ENCODE measurements at regions not wholly inside any gene's neighbourhood (a gene's known extent, or its start where the extent isn't known, plus 50 kb on each side); places are given as distances from the start of the nearest gene placed in this dataset.
A peak's percentile ranks its signal among the peaks of the same experiment; 100 is the strongest.
"Not testable (repeated sequence)": the region's sequence is repeated elsewhere in the genome, so short reads cannot be mapped to it uniquely, and the experiment has no call there.

GRCh38 chr13:48808683-48809082 lies 155.0 kb downstream of the CYSLTR2 start:
- no peak for DNase-seq (ENCODE audit: low spot score)

GRCh38 chr13:48810013-48810412 lies 156.3 kb downstream of the CYSLTR2 start:
- DNase-seq (ENCODE audit: low spot score): no peak

- DNase-seq (ENCODE audit: low spot score): no peak
Measured at GRCh38 chr13:48813518-48813917, 159.8 kb downstream of the CYSLTR2 start.

GRCh38 chr13:48816700-48817099 lies 159.0 kb upstream of the FNDC3A start:
- DNase-seq (ENCODE audit: low spot score): no peak

- no peak for DNase-seq (ENCODE audit: low spot score)
Measured at GRCh38 chr13:48817166-48817802, 158.4 kb upstream of the FNDC3A start.

GRCh38 chr13:48818495-48819356 lies 157.0 kb upstream of the FNDC3A start:
- no peak for DNase-seq (ENCODE audit: low spot score)

GRCh38 chr13:48819376-48819775 lies 156.3 kb upstream of the FNDC3A start:
- DNase-seq (ENCODE audit: low spot score): no peak

- DNase-seq (ENCODE audit: low spot score): peak; percentile 34
Measured at GRCh38 chr13:48819899-48820298, 155.8 kb upstream of the FNDC3A start.

GRCh38 chr13:48823526-48823925 lies 152.2 kb upstream of the FNDC3A start:
- not testable (repeated sequence) for DNase-seq (ENCODE audit: low spot score)

- DNase-seq (ENCODE audit: low spot score): no peak
Measured at GRCh38 chr13:48826039-48826438, 149.7 kb upstream of the FNDC3A start.

- DNase-seq (ENCODE audit: low spot score): not testable (repeated sequence)
Measured at GRCh38 chr13:48826922-48827454, 148.7 kb upstream of the FNDC3A start.

- DNase-seq (ENCODE audit: low spot score): no peak
Measured at GRCh38 chr13:48827709-48828108, 148.0 kb upstream of the FNDC3A start.

GRCh38 chr13:48828962-48829411 lies 146.7 kb upstream of the FNDC3A start:
- peak; percentile 77 for DNase-seq (ENCODE audit: low spot score)

- DNase-seq (ENCODE audit: low spot score): no peak
Measured at GRCh38 chr13:48829536-48829935, 146.2 kb upstream of the FNDC3A start.

- DNase-seq (ENCODE audit: low spot score): no peak
Measured at GRCh38 chr13:48831248-48831647, 144.5 kb upstream of the FNDC3A start.

GRCh38 chr13:48833412-48833811 lies 142.3 kb upstream of the FNDC3A start:
- DNase-seq (ENCODE audit: low spot score): no peak

GRCh38 chr13:48835326-48835725 lies 140.4 kb upstream of the FNDC3A start:
- not testable (repeated sequence) for DNase-seq (ENCODE audit: low spot score)

GRCh38 chr13:48838193-48838973 lies 137.3 kb upstream of the FNDC3A start:
- no peak for DNase-seq (ENCODE audit: low spot score)

- no peak for DNase-seq (ENCODE audit: low spot score)
Measured at GRCh38 chr13:48839171-48839570, 136.5 kb upstream of the FNDC3A start.

- DNase-seq (ENCODE audit: low spot score): no peak
Measured at GRCh38 chr13:48840366-48840765, 135.3 kb upstream of the FNDC3A start.

GRCh38 chr13:48842316-48842715 lies 133.4 kb upstream of the FNDC3A start:
- DNase-seq (ENCODE audit: low spot score): no peak
